Type B pancreatic cell (in vitro differentiated cells): ENCODE measurements at regions not wholly inside any gene's neighbourhood (a gene's known extent, or its start where the extent isn't known, plus 50 kb on each side); places are given as distances from the start of the nearest gene placed in this dataset.

ENCODE experiments used
- DNase-seq: peaks from one replicate; pipeline ENCODE4 v3.0.0; 2021; ENCODE audit warnings: mixed read lengths; ENCODE audit not compliant: unreplicated experiment; ENCODE audit errors: extremely low spot score
- H3K27ac Mint-ChIP-seq: 2 replicates; pipeline ENCODE4 v1.8.0; 2021; ENCODE audit warnings: mild to moderate bottlenecking, mixed read lengths
- H3K27me3 Mint-ChIP-seq: 2 replicates; pipeline ENCODE4 v1.8.0; 2021; ENCODE audit warnings: mixed read lengths
- H3K36me3 Mint-ChIP-seq: 2 replicates; pipeline ENCODE4 v1.8.0; 2021; ENCODE audit warnings: mixed read lengths
- H3K4me1 Mint-ChIP-seq: one replicate; pipeline ENCODE4 v1.8.0; 2021; ENCODE audit warnings: mixed read lengths; ENCODE audit not compliant: unreplicated experiment
- H3K4me3 Mint-ChIP-seq: 2 replicates; pipeline ENCODE4 v1.8.0; 2021; ENCODE audit warnings: mild to moderate bottlenecking, mixed read lengths
- H3K9me3 Mint-ChIP-seq: 2 replicates; pipeline ENCODE4 v1.8.0; 2021; ENCODE audit warnings: mixed read lengths
- TF ChIP-seq, protein P1 (sequence below): fragments of 200-600 bp; sonication (generic); conservative IDR thresholded peaks from 2 replicates; pipeline ENCODE4 v1.5.0; 2021; ENCODE audit warnings: antibody characterized with exemption, mild to moderate bottlenecking

DNA sequence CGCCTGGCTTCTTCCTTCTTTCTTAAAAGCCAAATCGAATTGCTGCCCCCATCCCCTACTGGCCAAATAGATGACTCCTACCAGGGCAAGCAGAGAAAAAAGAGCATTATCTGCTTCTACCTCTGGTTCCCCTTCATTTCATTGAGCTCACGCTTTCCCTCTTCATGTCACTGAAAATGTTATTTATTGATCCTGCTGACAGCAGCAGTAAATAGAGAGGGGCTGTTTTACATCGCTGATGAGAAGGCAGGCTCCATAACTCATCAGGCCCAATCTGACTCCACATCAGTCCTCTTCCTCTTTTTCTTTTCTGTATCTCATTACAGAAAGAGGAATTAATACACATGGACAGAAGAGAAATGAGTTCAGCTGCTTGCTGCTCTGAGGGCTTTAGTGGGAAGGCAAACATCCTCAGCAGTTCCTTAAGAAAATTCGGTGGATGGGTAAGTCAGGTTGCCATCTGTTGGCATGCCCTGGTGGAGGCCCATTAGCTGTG lies 904.1 kb downstream of the KCNMA1 start:
- DNase-seq = no peak
- no peaks in the 10 kb centered on the region for H3K36me3 Mint-ChIP-seq
- H3K27ac Mint-ChIP-seq = no peak overlapping the region
- H3K27me3 Mint-ChIP-seq = peaks cover 27% of the 10 kb centered on the region
- H3K4me1 Mint-ChIP-seq = peaks cover 3% of the 10 kb centered on the region
- no peak overlapping the region for H3K4me3 Mint-ChIP-seq
- peaks cover 10% of the 10 kb centered on the region for H3K9me3 Mint-ChIP-seq
- TF ChIP-seq, protein P1, sequence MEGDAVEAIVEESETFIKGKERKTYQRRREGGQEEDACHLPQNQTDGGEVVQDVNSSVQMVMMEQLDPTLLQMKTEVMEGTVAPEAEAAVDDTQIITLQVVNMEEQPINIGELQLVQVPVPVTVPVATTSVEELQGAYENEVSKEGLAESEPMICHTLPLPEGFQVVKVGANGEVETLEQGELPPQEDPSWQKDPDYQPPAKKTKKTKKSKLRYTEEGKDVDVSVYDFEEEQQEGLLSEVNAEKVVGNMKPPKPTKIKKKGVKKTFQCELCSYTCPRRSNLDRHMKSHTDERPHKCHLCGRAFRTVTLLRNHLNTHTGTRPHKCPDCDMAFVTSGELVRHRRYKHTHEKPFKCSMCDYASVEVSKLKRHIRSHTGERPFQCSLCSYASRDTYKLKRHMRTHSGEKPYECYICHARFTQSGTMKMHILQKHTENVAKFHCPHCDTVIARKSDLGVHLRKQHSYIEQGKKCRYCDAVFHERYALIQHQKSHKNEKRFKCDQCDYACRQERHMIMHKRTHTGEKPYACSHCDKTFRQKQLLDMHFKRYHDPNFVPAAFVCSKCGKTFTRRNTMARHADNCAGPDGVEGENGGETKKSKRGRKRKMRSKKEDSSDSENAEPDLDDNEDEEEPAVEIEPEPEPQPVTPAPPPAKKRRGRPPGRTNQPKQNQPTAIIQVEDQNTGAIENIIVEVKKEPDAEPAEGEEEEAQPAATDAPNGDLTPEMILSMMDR = no peak

DNA sequence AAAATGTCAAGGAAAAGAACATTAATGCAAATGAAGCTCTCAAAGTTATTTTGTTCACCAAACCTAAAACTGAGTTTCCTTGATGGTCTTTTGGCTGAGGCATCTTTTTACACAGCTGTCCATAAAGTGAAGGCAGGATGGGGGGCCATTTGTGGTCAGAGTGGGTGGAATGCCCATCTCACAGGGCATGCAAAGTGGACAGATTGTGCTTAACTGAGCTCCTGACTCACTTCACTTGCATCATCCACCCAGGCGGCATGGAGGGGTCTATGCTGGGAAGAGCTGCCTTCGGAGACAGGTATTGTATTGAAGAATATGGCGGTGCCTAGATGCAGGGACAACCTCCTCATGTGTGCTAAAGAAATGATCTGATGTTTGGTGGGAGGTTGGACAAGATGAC lies 905.3 kb downstream of the KCNMA1 start:
- Mint-ChIP-seq H3K27me3 (peaks cover 26% of the 10 kb centered on the region), H3K9me3 (peaks cover 10% of the 10 kb centered on the region), H3K27ac (no peak overlapping the region), H3K36me3 (no peaks in the 10 kb centered on the region), H3K4me3 (no peak overlapping the region), H3K4me1 (peaks cover 3% of the 10 kb centered on the region)
- DNase-seq = no peak
- TF ChIP-seq, protein P1 = no peak

DNA sequence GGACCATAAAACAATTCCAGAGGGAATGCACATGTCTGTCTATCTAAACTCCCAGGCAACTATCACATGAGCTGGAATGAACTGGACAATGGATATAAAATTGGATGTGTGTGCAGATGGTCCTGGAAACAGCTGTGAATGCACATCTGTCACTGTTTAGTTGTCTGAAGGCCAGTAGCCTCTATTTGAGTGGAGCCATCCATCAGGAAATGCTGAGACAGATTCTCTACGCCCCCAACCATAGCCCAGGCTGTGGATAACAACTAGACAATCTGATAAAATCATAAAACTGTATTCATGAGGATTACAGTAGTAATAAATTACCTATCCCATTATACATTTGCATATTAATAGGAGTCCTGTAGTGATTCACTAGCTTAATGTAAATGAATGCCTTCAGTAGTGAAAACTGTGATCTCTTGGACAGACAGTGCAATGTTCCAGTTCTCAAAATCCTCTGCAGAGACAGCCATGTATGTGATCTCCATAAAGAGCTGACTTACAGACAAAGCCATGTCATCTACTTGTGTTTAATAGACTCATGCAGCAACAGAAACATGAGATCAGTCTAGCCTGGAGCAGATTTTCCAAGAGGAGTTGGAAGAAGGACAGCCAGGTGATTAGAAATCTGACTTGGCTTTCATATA lies 907.6 kb downstream of the KCNMA1 start:
- Mint-ChIP-seq H3K9me3 (peaks cover 10% of the 10 kb centered on the region), H3K36me3 (no peaks in the 10 kb centered on the region), H3K4me1 (no peaks in the 10 kb centered on the region), H3K27me3 (peaks cover 30% of the 10 kb centered on the region), H3K27ac (no peak overlapping the region), H3K4me3 (no peak overlapping the region)
- DNase-seq = no peak
- TF ChIP-seq, protein P1 = no peak

DNA sequence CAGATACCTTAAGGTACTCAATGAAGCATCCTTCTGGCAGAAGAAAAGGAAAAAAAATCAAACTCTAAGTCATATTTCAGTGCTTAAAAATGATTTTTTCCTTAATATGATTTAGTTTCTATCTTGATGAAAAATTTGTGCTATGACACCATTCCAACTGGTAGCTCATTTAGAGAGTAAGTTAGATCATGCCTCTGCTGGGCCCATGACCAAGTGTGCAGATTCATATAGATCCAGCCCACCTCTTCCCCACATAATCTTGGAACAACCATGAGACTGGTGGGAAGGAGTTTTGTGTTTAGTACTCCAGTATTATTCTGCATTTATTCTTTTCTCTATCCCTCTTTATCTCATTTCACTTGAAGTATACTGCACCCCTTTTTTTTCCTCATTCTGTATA lies 908.3 kb downstream of the KCNMA1 start:
- Mint-ChIP-seq H3K36me3 (no peaks in the 10 kb centered on the region), H3K27ac (no peak overlapping the region), H3K27me3 (peaks cover 33% of the 10 kb centered on the region), H3K4me3 (no peak overlapping the region), H3K9me3 (peaks cover 10% of the 10 kb centered on the region), H3K4me1 (no peaks in the 10 kb centered on the region)
- no peak for DNase-seq
- TF ChIP-seq, protein P1 = no peak

DNA sequence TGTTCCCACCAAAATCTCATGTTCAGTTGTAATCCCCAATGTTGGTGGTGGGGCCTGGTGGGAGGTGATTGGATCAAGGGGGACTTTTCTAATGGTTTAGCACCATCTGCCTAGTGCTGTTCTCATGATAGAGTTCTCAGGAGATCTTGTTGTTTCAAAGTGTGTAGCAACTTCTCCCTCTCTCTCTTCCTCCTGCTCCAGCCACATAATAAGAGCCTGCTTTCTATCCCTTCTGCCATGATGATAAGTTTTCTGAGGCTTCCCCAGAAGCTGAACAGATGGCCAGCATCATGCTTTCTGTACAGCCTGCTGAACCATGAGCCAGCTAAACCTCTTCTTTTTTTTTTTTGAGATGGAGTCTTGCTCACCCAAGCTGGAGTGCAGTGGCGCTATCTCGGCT lies 910.6 kb downstream of the KCNMA1 start:
- TF ChIP-seq, protein P1 = no peak
- Mint-ChIP-seq H3K27me3 (peaks cover 26% of the 10 kb centered on the region), H3K9me3 (peaks cover 8% of the 10 kb centered on the region), H3K36me3 (no peaks in the 10 kb centered on the region), H3K4me1 (no peaks in the 10 kb centered on the region), H3K4me3 (no peak overlapping the region), H3K27ac (no peak overlapping the region)
- DNase-seq = no peak

DNA sequence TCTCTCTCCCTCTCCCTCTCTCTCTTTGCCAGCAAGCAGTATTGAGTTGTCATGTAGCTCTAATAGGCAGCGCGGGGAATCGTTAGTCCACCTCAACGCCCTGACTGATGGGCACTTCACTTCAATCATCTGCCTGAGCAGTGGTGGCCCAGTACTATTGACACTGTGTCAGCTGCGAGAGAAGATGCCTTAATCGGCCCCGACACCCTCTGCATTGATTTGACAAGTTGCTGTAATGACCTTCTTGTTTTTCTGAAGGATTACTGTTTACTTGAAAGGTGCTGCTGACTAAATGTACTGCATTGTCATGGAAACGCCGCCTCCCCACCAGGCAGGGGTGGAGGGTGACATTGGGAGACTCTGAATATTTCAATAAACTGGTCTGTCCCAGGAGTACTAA lies 913.8 kb downstream of the KCNMA1 start:
- Mint-ChIP-seq H3K4me3 (no peak overlapping the region), H3K4me1 (no peaks in the 10 kb centered on the region), H3K27me3 (peaks cover 22% of the 10 kb centered on the region), H3K36me3 (no peaks in the 10 kb centered on the region), H3K9me3 (no peaks in the 10 kb centered on the region), H3K27ac (no peak overlapping the region)
- TF ChIP-seq, protein P1 = no peak
- DNase-seq = no peak
